22Rv1 (cell line): ENCODE measurements at regions not wholly inside any gene's neighbourhood (a gene's known extent, or its start where the extent isn't known, plus 50 kb on each side); places are given as distances from the start of the nearest gene placed in this dataset.

Source experiments
- CTCF ChIP-seq: fragments of 450-650 bp; IDR thresholded peaks from 2 replicates; pipeline ENCODE4 v1.5.1; 2017; ENCODE audit warnings: mild to moderate bottlenecking
- ZFX ChIP-seq: fragments of 450-650 bp; IDR thresholded peaks from 2 replicates; pipeline ENCODE4 v1.6.1; 2017; ENCODE audit warnings: antibody characterized with exemption, borderline replicate concordance

- TF ChIP-seq CTCF (no peak), ZFX (no peak)
Observed at GRCh38 chr2:41078341-41078740, 626.5 kb upstream of the SLC8A1 start.
